ENCODE measurements at regions not wholly inside any gene's neighbourhood (a gene's known extent, or its start where the extent isn't known, plus 50 kb on each side); places are given as distances from the start of the nearest gene placed in this dataset.

DNA sequence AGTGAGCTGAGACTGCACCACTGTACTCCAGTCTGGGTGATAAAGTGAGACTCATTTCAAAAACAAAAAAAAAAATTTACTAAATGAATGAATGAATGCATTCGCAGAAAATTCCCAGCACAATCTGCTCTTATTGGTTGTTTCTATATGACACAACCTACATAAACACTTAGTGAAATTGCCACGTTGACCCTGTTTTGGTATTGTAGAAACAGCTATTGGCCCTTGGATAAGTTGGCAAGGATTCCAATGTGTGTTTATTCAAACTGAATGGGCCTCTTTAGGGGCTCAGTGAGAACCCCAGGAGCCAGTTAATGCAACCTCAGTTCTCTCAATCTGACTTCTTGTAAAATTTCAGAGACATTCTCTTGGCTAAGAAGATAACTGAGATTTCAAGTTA lies 66.0 kb downstream of the HHEX start:
- Histone ChIP-seq H3K4me1 (replicated peaks in 1 of 4; ENCODE audit: control insufficient read depth in 3 of 4, insufficient read depth in 4 of 4, low read length in 3 of 4) (peaks cover 0 to 3% (median 0%) of the 10 kb centered on the region in 4 experiments; a peak in 1 of 7 replicates), H3K4me3 (ENCODE audit: extremely low read depth in 1 of 4, insufficient read depth in 2 of 4, low read depth in 3 of 4, low read length in 4 of 4) (no peak overlapping the region), H4K20me1 (replicated peaks in 1 of 2; ENCODE audit: control insufficient read depth in 1 of 2, insufficient read depth in 2 of 2, low read length in 2 of 2) (no peaks in the 10 kb centered on the region), H3K18ac (ENCODE audit: extremely low read depth, low read length) (no peak overlapping the region), H2AFZ (ENCODE audit: low read length) (no peak overlapping the region), H3K4ac (replicated peaks; ENCODE audit: insufficient read length, low read depth, low read length) (no peak overlapping the region), H2BK5ac (ENCODE audit: low read depth, low read length) (no peak overlapping the region), H3K4me2 (ENCODE audit: insufficient read depth in 1 of 2, low read depth in 2 of 2, low read length in 2 of 2) (no peak overlapping the region), H3K23ac (ENCODE audit: insufficient read length) (no peak overlapping the region), H3K56ac (replicated peaks; ENCODE audit: insufficient read length, low read depth, low read length) (no peak overlapping the region), H2BK15ac (ENCODE audit: low read length) (no peak overlapping the region), H4K8ac (ENCODE audit: extremely low read depth, insufficient read depth, low read length) (no peak overlapping the region), H3K36me3 (ENCODE audit: control insufficient read depth in 2 of 4, insufficient read depth in 4 of 4, low read length in 3 of 4) (no peaks in the 10 kb centered on the region), H3K79me1 (ENCODE audit: low read depth, low read length) (no peaks in the 10 kb centered on the region), H3K79me2 (ENCODE audit: control insufficient read depth in 1 of 2, insufficient read depth in 2 of 2, low read length in 2 of 2) (no peaks in the 10 kb centered on the region), H2BK120ac (replicated peaks; ENCODE audit: low read depth, low read length) (no peak overlapping the region), H3K9me3 (ENCODE audit: insufficient read depth in 2 of 2, low read depth in 1 of 2, low read length in 1 of 2) (no peaks in the 10 kb centered on the region), H4K5ac (ENCODE audit: insufficient read length, low read depth, low read length) (no peak overlapping the region), H4K91ac (replicated peaks; ENCODE audit: insufficient read length, low read length) (no peak overlapping the region), H2AK5ac (ENCODE audit: low read depth, low read length) (no peak overlapping the region), H3K23me2 (ENCODE audit: low read depth, low read length) (no peaks in the 10 kb centered on the region), H3K27ac (ENCODE audit: low read depth, low read length) (no peak overlapping the region), H3K14ac (ENCODE audit: insufficient read length) (no peak overlapping the region), H2BK12ac (ENCODE audit: low read depth, low read length) (no peak overlapping the region), H3K27me3 (replicated peaks in 1 of 4; ENCODE audit: control insufficient read depth in 3 of 4, extremely low read depth in 1 of 4, insufficient read depth in 3 of 4, low read length in 3 of 4) (no peaks in the 10 kb centered on the region), H2BK20ac (ENCODE audit: low read length) (no peak overlapping the region), H3K9ac (replicated peaks in 1 of 4; ENCODE audit: extremely low read depth in 1 of 4, low read depth in 3 of 4, low read length in 3 of 4) (no peak overlapping the region)
- no peak for DNase-seq (ENCODE audit: low read depth in 1 of 2, low spot score in 2 of 2)
- FAIRE-seq, result no peak
- ChIA-PET CTCF (ENCODE audit: partially characterized antibody) (interaction anchor here (0.8 to 1.3 kb wide), 3 partner anchors 10 to 16 kb away, joined by 3 to 4 read pairs (median 3); no protein-coding TSS in a partner anchor), POLR2A (ENCODE audit: partially characterized antibody) (interaction anchor here (0.6 to 0.9 kb wide), 2 partner anchors 12 to 93 kb away, joined by 3 to 4 read pairs; partner anchors contain the start of gene EXOC6)
- 97% methylated on average over 2 of the region's 2 CpGs; no CpG with 5 or more reads in 1 of the 2 experiments for WGBS, 2 experiments (ENCODE audit: extremely low coverage in 1 of 2, insufficient coverage in 1 of 2, insufficient read length in 1 of 2, insufficient replicate concordance in 2 of 2, low coverage in 1 of 2, low lambda C conversion rate in 2 of 2, missing lambda C conversion rate in 1 of 2)
- TF ChIP-seq CEBPB (IDR thresholded peaks at IDR 0.05; ENCODE audit: low read depth, low read length) (no peak), NRF1 (IDR thresholded peaks at IDR 0.05; ENCODE audit: low read depth, low read length) (no peak), SP4 (IDR thresholded peaks at IDR 0.05; ENCODE audit: low read length) (no peak), CREB1 (IDR thresholded peaks at IDR 0.05) (no peak), RNF2 (IDR thresholded peaks at IDR 0.05; ENCODE audit: borderline replicate concordance, low read depth, low read length, missing control alignments, poor library complexity, severe bottlenecking) (no peak), BCL11A (IDR thresholded peaks at IDR 0.05; ENCODE audit: low read depth in 2 of 2, low read length in 2 of 2) (no peak), TBP (IDR thresholded peaks at IDR 0.05; ENCODE audit: low read depth, low read length) (no peak), POU5F1 (IDR thresholded peaks at IDR 0.05; ENCODE audit: low read depth, low read length) (no peak), RBBP5 (IDR thresholded peaks at IDR 0.05; ENCODE audit: borderline replicate concordance, low read depth, low read length) (no peak), TEAD4 (IDR thresholded peaks at IDR 0.05; ENCODE audit: low read depth, low read length) (no peak), FOSL1 (IDR thresholded peaks at IDR 0.05; ENCODE audit: insufficient read depth, low read depth, low read length) (no peak), EP300 (IDR thresholded peaks at IDR 0.05; ENCODE audit: borderline replicate concordance in 1 of 2, low read depth in 2 of 2, low read length in 2 of 2) (no peak), SIN3A (conservative IDR thresholded peaks at IDR 0.05 in 1 of 2, IDR thresholded peaks at IDR 0.05 in 1 of 2; ENCODE audit: low read depth in 1 of 2, low read length in 2 of 2) (no peak)

All from H1 (cell line).